CD4-positive, alpha-beta T cell treated with Interleukin-17A for 4 hours (primary cell): ENCODE measurements at regions not wholly inside any gene's neighbourhood (a gene's known extent, or its start where the extent isn't known, plus 50 kb on each side); places are given as distances from the start of the nearest gene placed in this dataset.

ENCODE experiments used
- DNase-seq: peaks from one replicate; pipeline ENCODE4 v3.0.0-alpha.2; 2020; ENCODE audit warnings: mixed read lengths

DNA sequence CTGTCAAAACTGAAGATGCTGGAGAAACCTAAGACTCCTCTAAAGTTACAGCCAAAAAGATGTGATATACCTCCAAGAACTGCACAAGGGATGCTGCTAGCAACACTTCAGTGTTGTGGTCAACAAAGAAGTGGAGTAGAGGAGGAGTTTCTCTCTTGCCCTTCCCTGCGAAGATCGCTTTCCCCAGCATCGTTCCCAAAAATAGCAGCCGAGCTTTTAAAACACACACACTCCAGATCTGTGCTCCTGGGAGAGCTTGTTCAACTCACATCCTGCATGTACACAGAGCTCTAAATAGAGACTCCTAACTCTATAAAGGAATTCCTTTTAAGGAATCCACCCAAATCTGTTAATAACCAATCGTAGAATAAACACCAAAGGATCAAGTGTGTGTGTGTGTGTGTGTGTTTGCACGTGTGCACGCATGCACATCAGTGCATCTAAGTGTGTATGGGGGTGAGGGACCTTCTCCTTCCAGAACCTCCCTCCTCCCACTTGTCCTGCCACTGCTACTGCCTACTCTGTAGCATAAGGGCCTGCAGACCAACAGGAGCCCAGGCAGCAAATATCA lies 58.5 kb downstream of the PSMG1 start:
- no peak for DNase-seq

DNA sequence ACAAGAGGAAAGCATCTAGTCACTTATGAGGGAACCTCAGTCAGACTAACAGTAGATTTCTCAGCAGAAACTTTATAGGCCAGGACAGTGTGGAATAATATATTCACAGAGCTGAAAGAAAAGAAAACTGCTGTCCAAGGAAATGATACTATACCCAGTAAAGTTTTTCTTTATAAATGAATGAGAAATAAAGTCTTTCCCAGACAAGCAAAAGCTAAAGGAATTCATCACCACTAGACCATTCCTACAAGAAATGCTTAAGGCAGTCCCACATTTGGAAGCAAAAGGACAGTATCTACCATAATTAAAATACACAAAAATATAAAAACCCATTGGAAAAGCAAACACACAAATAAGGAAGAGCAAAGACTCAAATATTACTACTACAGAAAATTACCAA lies 59.9 kb downstream of the PSMG1 start:
- no peak for DNase-seq

DNA sequence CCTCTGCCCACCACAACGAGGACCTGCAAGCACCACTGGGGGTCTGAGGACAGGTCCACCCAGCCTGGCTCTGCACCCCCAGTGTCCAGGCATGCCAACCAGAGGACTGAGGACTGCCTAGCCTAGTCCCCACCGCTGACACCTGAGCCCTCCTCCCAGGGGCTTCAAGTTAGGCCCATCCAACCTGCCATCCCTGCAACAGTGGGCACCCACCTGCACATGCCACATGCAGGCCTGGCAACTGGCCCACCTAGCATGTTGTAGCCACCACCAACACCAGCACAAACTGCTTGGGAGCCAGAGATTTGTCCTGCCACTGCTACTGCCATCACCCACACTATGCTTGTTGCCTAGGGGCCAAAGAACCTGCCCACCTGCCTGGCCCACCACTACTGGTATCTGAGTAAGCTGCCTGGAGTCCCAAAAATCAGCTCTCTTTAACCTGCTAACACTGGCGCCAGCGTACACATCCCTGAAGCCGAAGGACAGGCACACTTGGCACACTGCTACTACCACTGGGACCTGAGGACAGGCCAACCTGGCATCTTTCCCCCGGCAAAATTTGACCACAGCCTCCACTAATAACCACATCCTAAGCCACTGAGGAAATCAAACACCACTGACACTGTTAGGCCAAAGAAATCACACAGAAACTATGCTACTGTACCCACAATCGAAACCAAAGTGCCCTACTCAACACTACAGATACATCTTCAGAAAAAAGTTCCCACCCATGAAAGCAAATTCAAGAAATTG lies 61.5 kb downstream of the PSMG1 start:
- DNase-seq: no peak

GRCh38 chr21:39120876-39121599 lies 62.2 kb downstream of the PSMG1 start:
- no peak for DNase-seq

GRCh38 chr21:39119891-39120290 lies 63.4 kb downstream of the PSMG1 start:
- no peak for DNase-seq

DNA sequence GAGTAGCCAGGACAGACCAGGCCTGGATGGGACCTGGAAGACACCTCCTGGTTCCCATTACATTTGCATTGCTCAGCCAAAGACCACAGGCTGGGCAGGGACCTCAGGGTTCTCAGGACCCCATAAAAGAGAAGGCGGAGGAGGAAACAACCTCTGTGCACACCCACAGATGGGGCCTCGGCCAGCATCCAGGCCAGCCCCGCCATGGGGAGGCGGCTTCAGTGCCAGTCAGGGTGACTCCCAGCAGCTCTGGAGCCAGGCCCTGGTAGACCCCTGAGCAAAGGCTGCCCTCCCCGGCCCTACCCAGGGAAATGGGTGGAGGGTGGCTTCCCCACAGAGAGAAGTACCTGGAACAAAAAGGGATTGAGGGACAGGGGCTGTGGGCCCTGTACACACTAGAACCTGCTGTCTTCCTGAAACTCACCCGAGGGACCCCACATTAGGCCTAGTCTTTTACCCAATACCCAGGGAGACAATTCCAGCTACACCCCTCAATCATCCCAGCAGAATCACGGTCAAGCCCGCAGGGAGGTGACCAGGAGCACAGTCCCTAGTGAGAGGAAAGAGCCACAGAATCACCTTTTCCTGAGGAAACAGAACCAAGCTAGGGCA lies 64.5 kb downstream of the PSMG1 start:
- DNase-seq: no peak

DNA sequence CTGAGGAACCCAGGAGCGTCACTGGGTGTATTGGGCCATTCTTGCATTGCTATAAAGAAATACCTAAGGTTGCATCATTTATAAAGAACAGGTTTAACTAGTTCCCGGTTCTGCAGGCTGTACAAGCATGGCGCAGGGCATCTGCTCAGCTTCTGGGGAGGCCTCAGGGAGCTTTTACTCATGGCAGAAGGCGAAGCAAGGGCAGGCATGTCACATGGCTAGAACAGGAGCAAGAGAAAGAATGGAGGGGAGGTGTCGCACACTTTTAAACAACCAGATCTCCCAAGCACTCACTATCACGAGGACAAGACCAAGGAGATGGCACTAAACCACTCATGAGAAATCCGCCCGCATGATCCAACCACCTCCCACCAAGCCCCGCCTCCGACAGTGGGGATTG lies 65.2 kb downstream of the PSMG1 start:
- DNase-seq: no peak

GRCh38 chr21:39117440-39117970 lies 65.7 kb downstream of the PSMG1 start:
- DNase-seq: no peak

DNA sequence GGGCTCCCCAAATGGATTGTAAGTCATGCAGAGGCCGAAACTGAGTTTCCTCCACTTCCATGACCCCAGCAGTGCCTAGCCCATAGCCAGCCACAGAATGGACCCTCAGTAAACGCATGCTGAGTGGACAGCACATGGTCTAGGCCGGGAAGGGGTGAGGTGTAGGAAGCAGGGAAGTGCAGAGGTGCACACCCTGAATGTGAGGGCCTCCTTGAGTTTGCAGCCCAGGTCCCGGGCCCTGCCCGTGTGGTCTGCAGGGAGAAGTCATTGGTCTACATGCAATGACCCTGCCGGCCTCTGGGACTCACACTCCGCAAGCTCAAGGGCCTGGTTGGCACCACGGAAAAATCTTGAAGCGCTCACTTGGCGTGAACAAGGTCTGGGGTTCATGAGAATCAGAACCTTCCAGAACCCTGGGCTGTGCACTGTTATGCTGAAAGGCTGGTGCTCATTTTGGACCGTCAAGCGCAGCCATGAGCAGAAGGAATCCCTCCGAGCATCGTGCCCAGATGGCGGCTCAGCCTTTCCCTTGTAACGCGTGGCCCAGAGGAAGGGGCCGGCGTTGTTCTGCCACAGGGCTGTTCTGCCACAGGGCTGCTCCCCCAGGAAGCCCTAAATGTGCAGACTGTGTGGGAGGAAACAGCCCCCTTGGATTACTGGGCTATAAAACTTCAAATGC lies 66.4 kb downstream of the PSMG1 start:
- no peak for DNase-seq

- no peak for DNase-seq
These were observed 67.5 kb downstream of the PSMG1 start for GRCh38 chr21:39115576-39116235.

DNA sequence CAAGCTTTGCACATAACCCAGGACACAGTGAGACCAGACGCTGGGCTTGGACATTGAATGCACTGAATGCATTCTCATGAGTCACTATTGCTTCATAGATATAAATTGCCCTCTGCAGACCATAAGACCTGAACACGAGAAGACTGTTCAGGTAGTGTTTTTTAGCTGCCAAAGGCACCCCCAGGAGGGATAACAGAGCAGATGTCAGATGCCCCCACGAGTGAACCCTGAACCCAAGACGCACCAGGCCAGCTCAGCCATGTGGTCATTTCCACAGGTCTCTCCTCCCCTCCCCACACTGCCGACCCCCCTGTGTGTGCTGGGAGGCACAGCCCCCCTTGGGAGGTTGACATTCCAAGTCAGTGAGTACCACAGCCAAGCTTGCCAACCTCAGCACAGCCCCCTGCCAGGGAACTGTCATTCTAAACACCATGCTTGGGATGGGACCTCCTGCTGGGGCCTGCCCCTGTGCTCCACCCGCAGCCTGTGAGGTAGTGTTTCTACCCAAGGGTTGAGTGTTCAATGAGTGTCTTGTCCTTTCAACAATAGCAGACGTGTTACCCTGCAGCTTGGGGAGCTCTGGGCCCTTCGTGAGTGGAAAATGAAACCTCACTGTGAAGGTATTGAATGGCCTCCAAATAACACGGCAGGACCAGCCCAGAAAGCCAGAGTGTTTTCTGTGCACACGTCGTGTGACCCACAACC lies 68.2 kb downstream of the PSMG1 start:
- DNase-seq: no peak

DNA sequence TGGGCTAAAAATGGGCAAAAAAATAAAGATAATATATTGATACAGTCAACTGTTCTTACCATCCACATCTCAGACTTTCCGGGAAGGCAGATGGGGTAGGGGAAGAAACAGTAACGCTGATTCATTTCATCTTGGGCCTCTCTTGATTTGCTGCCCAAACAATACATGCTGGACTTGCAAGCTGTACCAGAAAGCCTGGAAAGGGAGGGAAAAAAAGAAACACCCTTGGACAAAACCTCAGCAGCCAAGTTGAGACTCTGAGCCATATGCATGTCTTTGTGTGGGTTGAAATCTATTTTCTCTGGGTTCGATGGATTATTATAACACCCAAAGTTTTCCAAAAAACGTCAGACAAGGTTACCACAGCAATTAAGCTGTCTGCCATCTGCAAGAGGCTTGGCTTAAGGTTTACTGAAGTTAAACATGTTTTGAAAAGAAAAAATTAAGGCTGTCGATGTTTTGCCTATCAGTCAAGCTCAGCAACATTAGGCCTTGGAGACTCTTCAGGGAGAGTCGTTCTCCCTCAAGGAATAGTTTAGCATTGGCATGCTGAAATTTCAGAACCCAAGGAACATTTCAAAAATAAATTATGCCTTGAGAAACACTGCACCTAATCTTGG lies 71.2 kb downstream of the PSMG1 start:
- DNase-seq: no peak

GRCh38 chr21:39110431-39110830 lies 72.8 kb downstream of the PSMG1 start:
- DNase-seq: no peak

- DNase-seq: no peak
These were observed 73.5 kb downstream of the PSMG1 start for GRCh38 chr21:39109596-39110210.

DNA sequence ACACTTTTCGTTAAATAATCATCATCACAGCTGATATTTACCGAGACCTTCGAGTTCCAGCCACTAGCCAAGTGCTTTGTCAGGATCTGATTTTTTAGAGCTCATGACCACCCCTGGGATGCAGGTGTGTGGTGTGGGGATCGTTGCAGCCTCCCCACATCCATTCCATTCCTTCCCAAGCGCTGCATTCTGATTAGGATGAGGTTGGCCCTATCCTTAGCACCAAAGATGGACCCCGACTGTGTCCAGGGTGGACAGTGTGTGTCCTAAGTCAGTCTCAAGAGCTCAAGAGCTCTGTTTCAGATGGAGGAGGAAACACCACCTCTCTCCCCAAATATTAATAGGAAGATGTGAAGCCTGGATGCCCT lies 74.1 kb downstream of the PSMG1 start:
- DNase-seq: no peak

DNA sequence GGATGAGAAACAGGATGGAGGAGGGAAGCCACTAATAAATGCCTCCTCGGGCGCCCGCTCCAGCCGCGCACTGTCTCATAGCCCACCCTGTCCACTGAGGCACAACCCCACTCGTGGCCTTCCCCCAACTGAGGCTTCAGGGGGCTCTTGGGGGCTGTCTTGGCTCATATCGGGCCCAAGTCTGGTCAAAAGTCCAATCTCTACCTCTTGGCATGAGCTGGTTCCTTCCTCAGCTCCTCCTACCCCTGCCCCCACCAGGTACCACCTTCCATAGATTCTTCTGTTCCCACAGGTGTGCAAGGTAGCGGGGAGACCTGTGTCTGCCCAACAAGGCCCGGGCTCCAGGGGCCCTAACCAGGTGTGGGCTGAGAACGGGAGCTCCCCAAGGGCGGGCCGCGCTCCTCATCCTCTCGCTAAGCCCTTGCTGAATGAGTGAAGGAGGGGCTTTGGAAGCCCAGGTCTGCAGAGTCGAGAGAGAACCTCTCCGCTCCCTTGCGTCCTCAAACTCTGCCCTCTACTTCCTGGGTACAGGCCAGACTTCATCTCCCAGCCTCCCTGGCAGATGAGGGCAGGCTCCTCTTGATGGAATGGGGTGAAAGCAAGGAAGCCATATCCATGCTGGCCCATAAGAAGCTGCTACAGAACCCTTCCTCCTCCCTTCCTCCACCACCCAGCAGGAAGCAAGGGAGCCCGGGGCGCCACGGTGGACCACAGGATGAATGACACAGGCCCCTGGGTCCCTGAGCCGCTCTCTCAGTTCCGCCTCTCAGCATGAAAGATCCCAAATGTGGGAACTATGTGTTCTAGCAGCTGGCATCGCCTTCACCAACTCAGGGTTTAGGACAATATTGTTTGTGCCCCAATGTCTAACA lies 74.7 kb downstream of the PSMG1 start:
- DNase-seq: no peak

DNA sequence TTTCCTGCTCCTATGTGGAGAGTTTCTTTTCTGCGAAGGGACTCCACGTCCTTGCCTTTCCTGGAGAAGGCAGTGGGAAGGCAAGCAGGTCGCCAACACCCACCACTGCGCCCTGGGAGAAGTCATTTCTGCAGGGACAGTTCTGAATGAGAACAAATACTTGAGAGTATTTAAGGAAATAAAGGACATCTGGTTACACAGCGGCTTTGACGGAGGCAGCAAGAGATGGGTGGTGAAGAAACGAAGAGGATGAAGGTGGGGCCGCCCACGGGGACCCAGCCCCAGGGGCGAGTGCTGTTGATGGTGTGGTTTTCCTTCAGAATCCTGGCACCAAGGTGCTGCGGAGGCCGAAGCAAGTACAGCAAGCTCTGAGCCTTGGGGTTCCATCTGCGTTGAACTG lies 75.5 kb downstream of the PSMG1 start:
- no peak for DNase-seq

GRCh38 chr21:39106881-39107462 lies 76.3 kb downstream of the PSMG1 start:
- DNase-seq: no peak

DNA sequence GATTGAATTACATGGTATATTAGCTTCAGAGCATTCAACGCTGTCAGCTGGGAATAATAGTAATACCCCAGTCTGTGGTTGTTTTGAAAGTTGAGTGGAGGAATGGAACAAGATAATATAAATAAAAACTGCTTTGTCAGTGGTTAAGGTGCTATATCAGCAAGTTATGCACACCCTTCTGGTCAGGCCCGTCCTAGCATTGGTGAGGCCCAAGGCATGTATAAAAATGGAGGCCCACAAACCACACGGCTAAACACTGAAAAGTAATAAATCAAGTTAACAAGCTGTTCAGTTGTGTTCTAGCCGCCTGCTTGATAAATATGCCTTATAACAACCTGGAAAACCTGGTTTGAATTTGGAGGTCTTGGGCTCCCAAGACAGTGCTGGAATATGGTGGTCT lies 77.4 kb downstream of the PSMG1 start:
- no peak for DNase-seq
